ENCODE measurements at regions not wholly inside any gene's neighbourhood (a gene's known extent, or its start where the extent isn't known, plus 50 kb on each side); places are given as distances from the start of the nearest gene placed in this dataset.
"Not testable (repeated sequence)": the region's sequence is repeated elsewhere in the genome, so short reads cannot be mapped to it uniquely, and the experiment has no call there.

GRCh38 chr16:47848421-47849109 is 307.2 kb downstream of the ABCC12 start:
- Mint-ChIP-seq H3K4me1 (ENCODE audit: low read depth) (no peaks in the 10 kb centered on the region), H3K36me3 (ENCODE audit: insufficient read depth) (no peaks in the 10 kb centered on the region), H3K4me3 (no peak overlapping the region), H3K9me3 (no peaks in the 10 kb centered on the region), H3K27me3 (ENCODE audit: low read depth) (no peaks in the 10 kb centered on the region)
- ATAC-seq (peak in 1 of 2 donors; percentile 18), DNase-seq (no peak)

- H3K27me3 Mint-ChIP-seq (ENCODE audit: low read depth) = no peaks in the 10 kb centered on the region
- no peaks in the 10 kb centered on the region for H3K36me3 Mint-ChIP-seq (ENCODE audit: insufficient read depth)
- H3K4me3 Mint-ChIP-seq = no peak overlapping the region
- no peaks in the 10 kb centered on the region for H3K4me1 Mint-ChIP-seq (ENCODE audit: low read depth)
- DNase-seq = no peak
- ATAC-seq = no peak
- H3K9me3 Mint-ChIP-seq = no peaks in the 10 kb centered on the region
Observed at GRCh38 chr16:47847220-47847970, 308.4 kb downstream of the ABCC12 start.

GRCh38 chr16:47834485-47835024 is 321.2 kb downstream of the ABCC12 start:
- Mint-ChIP-seq H3K36me3 (ENCODE audit: insufficient read depth) (no peaks in the 10 kb centered on the region), H3K4me1 (ENCODE audit: low read depth) (no peaks in the 10 kb centered on the region), H3K4me3 (no peak overlapping the region), H3K9me3 (peaks cover 33% of the 10 kb centered on the region), H3K27me3 (ENCODE audit: low read depth) (no peaks in the 10 kb centered on the region)
- no peak for DNase-seq
- no peak for ATAC-seq

- ATAC-seq (no peak), DNase-seq (no peak)
- Mint-ChIP-seq H3K4me3 (no peak overlapping the region), H3K9me3 (peaks cover 33% of the 10 kb centered on the region), H3K36me3 (ENCODE audit: insufficient read depth) (no peaks in the 10 kb centered on the region), H3K4me1 (ENCODE audit: low read depth) (no peaks in the 10 kb centered on the region), H3K27me3 (ENCODE audit: low read depth) (no peaks in the 10 kb centered on the region)
Observed at GRCh38 chr16:47833771-47834170, 322.0 kb downstream of the ABCC12 start.

- no peak for ATAC-seq
- H3K9me3 Mint-ChIP-seq = peaks cover 40% of the 10 kb centered on the region
- DNase-seq = no peak
- H3K4me1 Mint-ChIP-seq (ENCODE audit: low read depth) = no peaks in the 10 kb centered on the region
- H3K27me3 Mint-ChIP-seq (ENCODE audit: low read depth) = no peaks in the 10 kb centered on the region
- no peak overlapping the region for H3K4me3 Mint-ChIP-seq
- no peaks in the 10 kb centered on the region for H3K36me3 Mint-ChIP-seq (ENCODE audit: insufficient read depth)
Observed at GRCh38 chr16:47829850-47830600, 325.8 kb downstream of the ABCC12 start.

GRCh38 chr16:47826070-47826469 is 329.7 kb downstream of the ABCC12 start:
- ATAC-seq = no peak
- H3K4me1 Mint-ChIP-seq (ENCODE audit: low read depth) = no peaks in the 10 kb centered on the region
- peaks cover 16% of the 10 kb centered on the region for H3K9me3 Mint-ChIP-seq
- no peaks in the 10 kb centered on the region for H3K36me3 Mint-ChIP-seq (ENCODE audit: insufficient read depth)
- peaks cover under 1% of the 10 kb centered on the region for H3K27me3 Mint-ChIP-seq (ENCODE audit: low read depth)
- H3K4me3 Mint-ChIP-seq = no peak overlapping the region
- DNase-seq = no peak

- Mint-ChIP-seq H3K36me3 (ENCODE audit: insufficient read depth) (no peaks in the 10 kb centered on the region), H3K27me3 (ENCODE audit: low read depth) (peaks cover 16% of the 10 kb centered on the region), H3K9me3 (peaks cover 9% of the 10 kb centered on the region), H3K4me1 (ENCODE audit: low read depth) (no peaks in the 10 kb centered on the region), H3K4me3 (no peak overlapping the region)
- ATAC-seq (no peak), DNase-seq (no peak)
Observed at GRCh38 chr16:47817048-47817447, 338.7 kb downstream of the ABCC12 start.

- ATAC-seq = no peak
- Mint-ChIP-seq H3K36me3 (ENCODE audit: insufficient read depth) (no peaks in the 10 kb centered on the region), H3K4me1 (ENCODE audit: low read depth) (no peaks in the 10 kb centered on the region)
Observed at GRCh38 chr16:47816511-47816910, 339.3 kb downstream of the ABCC12 start.

GRCh38 chr16:47815655-47816054 is 340.1 kb downstream of the ABCC12 start:
- no peaks in the 10 kb centered on the region for H3K4me1 Mint-ChIP-seq (ENCODE audit: low read depth)
- no peaks in the 10 kb centered on the region for H3K36me3 Mint-ChIP-seq (ENCODE audit: insufficient read depth)
- H3K9me3 Mint-ChIP-seq = peaks cover 9% of the 10 kb centered on the region
- DNase-seq (no peak), ATAC-seq (no peak)
- no peak overlapping the region for H3K4me3 Mint-ChIP-seq
- peaks cover 12% of the 10 kb centered on the region for H3K27me3 Mint-ChIP-seq (ENCODE audit: low read depth)

More at GRCh38 chr16:47816511-47816910, 339.3 kb downstream of the ABCC12 start:
- peaks cover 9% of the 10 kb centered on the region for H3K9me3 Mint-ChIP-seq
- H3K27me3 Mint-ChIP-seq (ENCODE audit: low read depth) = peaks cover 16% of the 10 kb centered on the region
- no peak for DNase-seq
- H3K4me3 Mint-ChIP-seq = no peak overlapping the region

- H3K9me3 Mint-ChIP-seq; H3K4me3 Mint-ChIP-seq; DNase-seq; ATAC-seq; H3K4me1 Mint-ChIP-seq (ENCODE audit: low read depth); H3K27me3 Mint-ChIP-seq (ENCODE audit: low read depth); H3K36me3 Mint-ChIP-seq (ENCODE audit: insufficient read depth): not testable (repeated sequence)
Observed at GRCh38 chr16:47811758-47812157, 344.0 kb downstream of the ABCC12 start.

- Mint-ChIP-seq H3K36me3 (ENCODE audit: insufficient read depth) (no peaks in the 10 kb centered on the region), H3K4me1 (ENCODE audit: low read depth) (no peaks in the 10 kb centered on the region), H3K9me3 (no peaks in the 10 kb centered on the region), H3K27me3 (ENCODE audit: low read depth) (no peaks in the 10 kb centered on the region), H3K4me3 (no peak overlapping the region)
- DNase-seq = no peak
- ATAC-seq = no peak
Observed at GRCh38 chr16:47806309-47806847, 345.2 kb downstream of the PHKB start.

GRCh38 chr16:47787696-47788095 is 326.6 kb downstream of the PHKB start:
- no peak for ATAC-seq
- no peaks in the 10 kb centered on the region for H3K36me3 Mint-ChIP-seq (ENCODE audit: insufficient read depth)
- H3K27me3 Mint-ChIP-seq (ENCODE audit: low read depth) = peaks cover 9% of the 10 kb centered on the region
- H3K9me3 Mint-ChIP-seq = peaks cover 7% of the 10 kb centered on the region
- H3K4me1 Mint-ChIP-seq (ENCODE audit: low read depth) = no peaks in the 10 kb centered on the region
- H3K4me3 Mint-ChIP-seq = no peak overlapping the region
- DNase-seq = no peak

GRCh38 chr16:47781673-47782072 is 320.5 kb downstream of the PHKB start:
- H3K36me3 Mint-ChIP-seq (ENCODE audit: insufficient read depth) = no peaks in the 10 kb centered on the region
- no peak for DNase-seq
- peaks cover 3% of the 10 kb centered on the region for H3K9me3 Mint-ChIP-seq
- H3K4me1 Mint-ChIP-seq (ENCODE audit: low read depth) = peaks cover 14% of the 10 kb centered on the region
- no peaks in the 10 kb centered on the region for H3K27me3 Mint-ChIP-seq (ENCODE audit: low read depth)
- no peak overlapping the region for H3K4me3 Mint-ChIP-seq
- ATAC-seq = no peak

GRCh38 chr16:47780213-47780875 is 319.2 kb downstream of the PHKB start:
- Mint-ChIP-seq H3K4me1 (ENCODE audit: low read depth) (peaks cover 14% of the 10 kb centered on the region), H3K27me3 (ENCODE audit: low read depth) (no peaks in the 10 kb centered on the region), H3K9me3 (peaks cover 11% of the 10 kb centered on the region), H3K4me3 (peak overlapping the region; percentile 82), H3K36me3 (ENCODE audit: insufficient read depth) (no peaks in the 10 kb centered on the region)
- no peak for ATAC-seq
- no peak for DNase-seq
